Astrocyte (in vitro differentiated cells and primary cell): ENCODE measurements at regions not wholly inside any gene's neighbourhood (a gene's known extent, or its start where the extent isn't known, plus 50 kb on each side); places are given as distances from the start of the nearest gene placed in this dataset.
A peak's percentile ranks its signal among the peaks of the same experiment; 100 is the strongest.

Experiments used
- DNase-seq: peaks from one replicate; pipeline ENCODE4 v3.0.0-alpha.2; 2010; ENCODE audit warnings: low read depth
- FAIRE-seq: peaks from 2 replicates; lab custom pipeline; 2011; peaks lifted over from hg19 to GRCh38; lab: Jason Lieb, UNC
- H2AFZ ChIP-seq: 2 replicates; pipeline ENCODE4 v1.6.0; 2012; ENCODE audit warnings: low read depth, low read length, inconsistent platforms
- H3K27ac ChIP-seq: 2 replicates; pipeline ENCODE4 v1.5.1; 2011; ENCODE audit warnings: low read depth, low read length, inconsistent platforms
- H3K27me3 ChIP-seq: 2 replicates; pipeline ENCODE4 v1.6.0; 2011; ENCODE audit warnings: low read length, inconsistent platforms; ENCODE audit not compliant: insufficient read depth
- H3K36me3 ChIP-seq: 2 replicates; pipeline ENCODE4 v1.5.1; 2011; ENCODE audit warnings: low read length, inconsistent platforms; ENCODE audit not compliant: insufficient read depth
- H3K4me1 ChIP-seq: 2 replicates; pipeline ENCODE4 v1.5.1; 2011; ENCODE audit warnings: low read length, inconsistent platforms; ENCODE audit not compliant: insufficient read depth
- H3K4me2 ChIP-seq: 2 replicates; pipeline ENCODE4 v1.6.0; 2012; ENCODE audit warnings: low read length, inconsistent platforms
- H3K4me3 ChIP-seq: 2 replicates; pipeline ENCODE4 v1.5.1; 2011; ENCODE audit warnings: low read depth, mild to moderate bottlenecking, low read length, inconsistent platforms; ENCODE audit not compliant: insufficient read depth
- H3K79me2 ChIP-seq: 2 replicates; pipeline ENCODE4 v1.6.0; 2012; ENCODE audit warnings: mild to moderate bottlenecking, low read length, inconsistent platforms; ENCODE audit not compliant: insufficient read depth
- H3K9ac ChIP-seq: 2 replicates; pipeline ENCODE4 v1.6.0; 2012; ENCODE audit warnings: mild to moderate bottlenecking, low read length, inconsistent platforms
- H3K9me3 ChIP-seq: 2 replicates; pipeline ENCODE4 v1.5.1; 2012; ENCODE audit warnings: low read depth, mild to moderate bottlenecking, low read length, inconsistent platforms; ENCODE audit not compliant: insufficient read depth
- H4K20me1 ChIP-seq: 2 replicates; pipeline ENCODE4 v1.6.0; 2012; ENCODE audit warnings: low read length, inconsistent platforms; ENCODE audit not compliant: insufficient read depth
- H3K27ac Mint-ChIP-seq: one replicate; pipeline ENCODE4 v1.8.0; 2021; ENCODE audit warnings: mild to moderate bottlenecking, mixed read lengths; ENCODE audit not compliant: unreplicated experiment
- H3K27me3 Mint-ChIP-seq: one replicate; pipeline ENCODE4 v1.8.0; 2021; ENCODE audit warnings: low read depth, mixed read lengths; ENCODE audit not compliant: unreplicated experiment
- H3K36me3 Mint-ChIP-seq: one replicate; pipeline ENCODE4 v1.8.0; 2021; ENCODE audit warnings: low read depth, mixed read lengths; ENCODE audit not compliant: unreplicated experiment
- H3K4me1 Mint-ChIP-seq: one replicate; pipeline ENCODE4 v1.8.0; 2021; ENCODE audit warnings: low read depth, mixed read lengths; ENCODE audit not compliant: unreplicated experiment
- H3K4me3 Mint-ChIP-seq: one replicate; pipeline ENCODE4 v1.8.0; 2021; ENCODE audit warnings: mild to moderate bottlenecking, moderate library complexity, mixed read lengths; ENCODE audit not compliant: unreplicated experiment
- H3K9me3 Mint-ChIP-seq: one replicate; pipeline ENCODE4 v1.8.0; 2021; ENCODE audit warnings: mild to moderate bottlenecking, mixed read lengths; ENCODE audit not compliant: unreplicated experiment
- CTCF ChIP-seq: IDR thresholded peaks from 2 replicates; pipeline ENCODE4 v1.5.1; 2011; ENCODE audit warnings: low read depth, mild to moderate bottlenecking, inconsistent platforms, low read length, moderate library complexity; ENCODE audit not compliant: insufficient read depth
- EZH2 ChIP-seq: IDR thresholded peaks from 2 replicates; pipeline ENCODE4 v1.6.1; 2012; ENCODE audit warnings: mild to moderate bottlenecking, low read length, inconsistent platforms; ENCODE audit not compliant: insufficient read depth

- Histone ChIP-seq H3K4me3 (no peak overlapping the region), H3K9me3 (peaks cover 8% of the 10 kb centered on the region), H3K9ac (no peak overlapping the region), H4K20me1 (no peaks in the 10 kb centered on the region), H3K27ac (no peak overlapping the region), H3K4me1 (no peaks in the 10 kb centered on the region), H3K36me3 (no peaks in the 10 kb centered on the region), H3K79me2 (no peaks in the 10 kb centered on the region), H2AFZ (no peak overlapping the region), H3K4me2 (no peak overlapping the region), H3K27me3 (peaks cover 9% of the 10 kb centered on the region)
- H3K27me3 Mint-ChIP-seq = peaks cover 18% of the 10 kb centered on the region
- DNase-seq (no peak), FAIRE-seq (no peak)
- no peaks in the 10 kb centered on the region for H3K36me3 Mint-ChIP-seq
- peaks cover 22% of the 10 kb centered on the region for H3K9me3 Mint-ChIP-seq
- no peak overlapping the region for H3K4me3 Mint-ChIP-seq
- peaks cover 13% of the 10 kb centered on the region for H3K4me1 Mint-ChIP-seq
- no peak overlapping the region for H3K27ac Mint-ChIP-seq
- TF ChIP-seq EZH2 (no peak), CTCF (no peak)
These were observed 100.6 kb downstream of the HNRNPLL start for GRCh38 chr2:38502107-38502506.

- Histone ChIP-seq H3K9ac (no peak overlapping the region), H3K79me2 (no peaks in the 10 kb centered on the region), H4K20me1 (no peaks in the 10 kb centered on the region), H3K9me3 (peaks cover 4% of the 10 kb centered on the region), H3K36me3 (no peaks in the 10 kb centered on the region), H3K27me3 (peaks cover 9% of the 10 kb centered on the region), H3K4me1 (no peaks in the 10 kb centered on the region), H3K4me2 (no peak overlapping the region), H3K27ac (no peak overlapping the region), H3K4me3 (no peak overlapping the region), H2AFZ (no peak overlapping the region)
- FAIRE-seq (no peak), DNase-seq (no peak)
- H3K36me3 Mint-ChIP-seq = no peaks in the 10 kb centered on the region
- H3K27me3 Mint-ChIP-seq = peaks cover 27% of the 10 kb centered on the region
- no peak overlapping the region for H3K4me3 Mint-ChIP-seq
- no peak overlapping the region for H3K27ac Mint-ChIP-seq
- H3K9me3 Mint-ChIP-seq = peaks cover 19% of the 10 kb centered on the region
- peaks cover 10% of the 10 kb centered on the region for H3K4me1 Mint-ChIP-seq
- no peak for TF ChIP-seq CTCF
- no peak for TF ChIP-seq EZH2
These were observed 102.5 kb downstream of the HNRNPLL start for GRCh38 chr2:38500283-38500634.

GRCh38 chr2:38499548-38500282 lies 103.0 kb downstream of the HNRNPLL start:
- FAIRE-seq (no peak), DNase-seq (no peak)
- H3K4me1 Mint-ChIP-seq = peaks cover 10% of the 10 kb centered on the region
- Histone ChIP-seq H3K27ac (no peak overlapping the region), H3K9me3 (peaks cover 4% of the 10 kb centered on the region), H3K79me2 (no peaks in the 10 kb centered on the region), H2AFZ (no peak overlapping the region), H3K4me3 (no peak overlapping the region), H3K4me1 (no peaks in the 10 kb centered on the region), H3K27me3 (peaks cover 9% of the 10 kb centered on the region), H4K20me1 (no peaks in the 10 kb centered on the region), H3K9ac (no peak overlapping the region), H3K4me2 (no peak overlapping the region), H3K36me3 (no peaks in the 10 kb centered on the region)
- H3K36me3 Mint-ChIP-seq = no peaks in the 10 kb centered on the region
- H3K9me3 Mint-ChIP-seq = peaks cover 19% of the 10 kb centered on the region
- H3K4me3 Mint-ChIP-seq = no peak overlapping the region
- peak overlapping the region; percentile 37 for H3K27ac Mint-ChIP-seq
- TF ChIP-seq CTCF (no peak), EZH2 (no peak)
- peaks cover 32% of the 10 kb centered on the region for H3K27me3 Mint-ChIP-seq
